Neuronal stem cell (in vitro differentiated cells): ENCODE measurements at regions not wholly inside any gene's neighbourhood (a gene's known extent, or its start where the extent isn't known, plus 50 kb on each side); places are given as distances from the start of the nearest gene placed in this dataset.

Experiments
- DNase-seq: peaks from one replicate; pipeline ENCODE4 v3.0.0-alpha.2; 2013; ENCODE audit warnings: low spot score
- H2AFZ ChIP-seq: one replicate; pipeline ENCODE4 v1.6.1; 2013; ENCODE audit warnings: mild to moderate bottlenecking, low read length, inconsistent platforms
- H2AK5ac ChIP-seq: 2 replicates; pipeline ENCODE4 v1.6.1; 2013; ENCODE audit warnings: low read depth, mild to moderate bottlenecking, inconsistent platforms, low read length, moderate library complexity, mixed read lengths
- H2BK120ac ChIP-seq: 2 replicates; pipeline ENCODE4 v1.6.1; 2013; ENCODE audit warnings: low read depth, mild to moderate bottlenecking, inconsistent platforms, low read length, moderate library complexity, mixed read lengths
- H2BK12ac ChIP-seq: one replicate; pipeline ENCODE4 v1.6.1; 2013; ENCODE audit warnings: low read length, inconsistent platforms
- H2BK15ac ChIP-seq: 2 replicates; pipeline ENCODE4 v1.6.1; 2013; ENCODE audit warnings: mild to moderate bottlenecking, low read length, inconsistent platforms, mixed read lengths
- H2BK5ac ChIP-seq: one replicate; pipeline ENCODE4 v1.6.1; 2013; ENCODE audit warnings: inconsistent platforms, mild to moderate bottlenecking, low read length, moderate library complexity
- H3K14ac ChIP-seq: one replicate; pipeline ENCODE4 v1.6.1; 2013; ENCODE audit warnings: low read length, inconsistent platforms
- H3K18ac ChIP-seq: 2 replicates; pipeline ENCODE4 v1.6.1; 2013; ENCODE audit warnings: low read length, inconsistent platforms
- H3K23ac ChIP-seq: 2 replicates; pipeline ENCODE4 v1.6.1; 2013; ENCODE audit warnings: low read depth, mild to moderate bottlenecking, mixed read lengths, low read length, inconsistent platforms; ENCODE audit not compliant: poor library complexity
- H3K27ac ChIP-seq: replicated peaks from 3 replicates; pipeline ENCODE4 v1.5.1; 2013; ENCODE audit warnings: low read length, inconsistent platforms
- H3K27me3 ChIP-seq, 3 experiments: 2 replicates each; pipeline ENCODE4 v1.6.1; 2013; ENCODE audit warnings: low read length in 3 of 3, mild to moderate bottlenecking in 2 of 3, inconsistent platforms in 1 of 3, low read depth in 1 of 3, mixed read lengths in 1 of 3, moderate library complexity in 1 of 3; ENCODE audit not compliant: control insufficient read depth in 3 of 3, insufficient read depth in 3 of 3
- H3K36me3 ChIP-seq, 2 donors: replicated peaks in 1 of 2; 2 replicates each; pipeline ENCODE4 v1.6.1; 2013; ENCODE audit warnings: low read length in 2 of 2; ENCODE audit not compliant: control insufficient read depth in 2 of 2, insufficient read depth in 2 of 2
- H3K4ac ChIP-seq: 2 replicates; pipeline ENCODE4 v1.6.1; 2013; ENCODE audit warnings: inconsistent platforms, mild to moderate bottlenecking, low read length, moderate library complexity
- H3K4me1 ChIP-seq, 2 donors: 1 replicate in 1 of 2; 2 replicates in 1 of 2; pipeline ENCODE4 v1.6.1; 2013; ENCODE audit warnings: low read length in 2 of 2, low read depth in 1 of 2; ENCODE audit not compliant: control insufficient read depth in 2 of 2, insufficient read depth in 1 of 2
- H3K4me2 ChIP-seq: one replicate; pipeline ENCODE4 v1.6.1; 2013; ENCODE audit warnings: mild to moderate bottlenecking, low read length, inconsistent platforms; ENCODE audit not compliant: insufficient read depth, poor library complexity, severe bottlenecking
- H3K4me3 ChIP-seq, 2 donors: 2 replicates each; pipeline ENCODE4 v1.5.1; 2013; ENCODE audit warnings: low read length in 2 of 2, mild to moderate bottlenecking in 2 of 2, inconsistent platforms in 1 of 2, moderate library complexity in 1 of 2
- H3K79me1 ChIP-seq: one replicate; pipeline ENCODE4 v1.6.1; 2013; ENCODE audit warnings: low read depth, mild to moderate bottlenecking, inconsistent platforms, low read length, moderate library complexity
- H3K9ac ChIP-seq: one replicate; pipeline ENCODE4 v1.6.1; 2013; ENCODE audit warnings: mild to moderate bottlenecking, low read depth, low read length, inconsistent platforms; ENCODE audit not compliant: poor library complexity
- H3K9me3 ChIP-seq, 2 donors: replicated peaks in 1 of 2; 2 replicates each; pipeline versions ENCODE3 to v1.6.1; 2013; ENCODE audit warnings: low read length in 2 of 2, mild to moderate bottlenecking in 2 of 2, inconsistent platforms in 1 of 2, low read depth in 1 of 2, mixed read lengths in 1 of 2, moderate library complexity in 1 of 2; ENCODE audit not compliant: control insufficient read depth in 2 of 2, insufficient read depth in 1 of 2
- H4K8ac ChIP-seq: one replicate; pipeline ENCODE4 v1.6.1; 2013; ENCODE audit warnings: low read depth, mild to moderate bottlenecking, inconsistent platforms, low read length, moderate library complexity
- H4K91ac ChIP-seq: one replicate; pipeline ENCODE4 v1.6.1; 2013; ENCODE audit warnings: low read length, low read depth, mild to moderate bottlenecking, inconsistent platforms; ENCODE audit not compliant: poor library complexity
- WGBS, 2 donors: extraction: QIAGEN DNeasy Blood & Tissue Kit; methylation state at CpG; one replicate each; pipeline ENCODE4 v1.1.7; 2013; ENCODE audit warnings: missing lambda C conversion rate in 2 of 2, mixed read lengths in 1 of 2; ENCODE audit not compliant: insufficient read length in 2 of 2, insufficient replicate concordance in 1 of 2; ENCODE audit errors: extremely low coverage in 2 of 2; 5-methylcytosine and 5-hydroxymethylcytosine counted together

- H2AFZ ChIP-seq: no peak overlapping the region
- H3K4ac ChIP-seq: no peak overlapping the region
- H3K4me1 ChIP-seq: peaks cover 14 to 16% of the 10 kb centered on the region in 2 donors
- no peak overlapping the region for H2BK120ac ChIP-seq
- no peak overlapping the region for H2BK15ac ChIP-seq
- H3K4me3 ChIP-seq: no peak overlapping the region
- no peak overlapping the region for H4K8ac ChIP-seq
- H3K79me1 ChIP-seq: no peaks in the 10 kb centered on the region
- WGBS, 2 donors: no CpG with 5 or more reads among the region's 6 CpGs
- no peak overlapping the region for H3K18ac ChIP-seq
- H2BK12ac ChIP-seq: no peak overlapping the region
- no peak overlapping the region for H2AK5ac ChIP-seq
- no peaks in the 10 kb centered on the region for H3K27me3 ChIP-seq
- no peak overlapping the region for H3K9ac ChIP-seq
- no peak overlapping the region for H4K91ac ChIP-seq
- H3K27ac ChIP-seq: no peak overlapping the region
- no peaks in the 10 kb centered on the region for H3K9me3 ChIP-seq
- H3K36me3 ChIP-seq: no peaks in the 10 kb centered on the region
- no peak for DNase-seq
- no peak overlapping the region for H3K23ac ChIP-seq
- H3K4me2 ChIP-seq: no peak overlapping the region
- H3K14ac ChIP-seq: no peak overlapping the region
- no peak overlapping the region for H2BK5ac ChIP-seq
Observed at GRCh38 chr11:127464325-127464724, 463.8 kb upstream of the KIRREL3 start.

DNA sequence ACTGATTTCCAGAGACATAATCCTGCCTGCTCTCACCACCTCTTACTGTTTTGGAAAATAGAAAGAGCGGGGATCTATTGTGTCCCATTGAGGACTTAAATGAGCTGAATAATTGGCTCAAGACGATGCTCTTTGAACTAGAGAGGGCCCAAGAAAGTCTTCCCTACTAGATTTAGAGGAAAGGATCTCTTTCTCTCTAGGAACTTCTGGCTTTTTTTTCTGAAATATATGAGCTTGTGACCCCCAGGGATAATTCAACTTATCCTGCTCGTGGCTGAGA, 461.4 kb upstream of the KIRREL3 start:
- peaks cover 16 to 19% of the 10 kb centered on the region in 2 donors for H3K4me1 ChIP-seq
- H2BK120ac ChIP-seq: no peak overlapping the region
- WGBS, 2 donors: no CpG with 5 or more reads among the region's 3 CpGs
- H3K18ac ChIP-seq: no peak overlapping the region
- no peak overlapping the region for H3K23ac ChIP-seq
- H3K36me3 ChIP-seq: no peaks in the 10 kb centered on the region
- no peak overlapping the region for H4K91ac ChIP-seq
- no peak overlapping the region for H2BK12ac ChIP-seq
- no peak overlapping the region for H2BK15ac ChIP-seq
- no peak overlapping the region for H3K14ac ChIP-seq
- H2AK5ac ChIP-seq: no peak overlapping the region
- DNase-seq: peak; percentile 14
- H4K8ac ChIP-seq: no peak overlapping the region
- H3K9ac ChIP-seq: no peak overlapping the region
- H3K4me3 ChIP-seq: no peak overlapping the region
- no peak overlapping the region for H3K27ac ChIP-seq
- H3K27me3 ChIP-seq: peaks cover 0 to 3% (median 0%) of the 10 kb centered on the region in 3 experiments
- no peaks in the 10 kb centered on the region for H3K79me1 ChIP-seq
- no peak overlapping the region for H3K4ac ChIP-seq
- peak overlapping the region; percentile 3 for H2AFZ ChIP-seq
- no peak overlapping the region for H3K4me2 ChIP-seq
- H3K9me3 ChIP-seq: no peaks in the 10 kb centered on the region
- no peak overlapping the region for H2BK5ac ChIP-seq

DNA sequence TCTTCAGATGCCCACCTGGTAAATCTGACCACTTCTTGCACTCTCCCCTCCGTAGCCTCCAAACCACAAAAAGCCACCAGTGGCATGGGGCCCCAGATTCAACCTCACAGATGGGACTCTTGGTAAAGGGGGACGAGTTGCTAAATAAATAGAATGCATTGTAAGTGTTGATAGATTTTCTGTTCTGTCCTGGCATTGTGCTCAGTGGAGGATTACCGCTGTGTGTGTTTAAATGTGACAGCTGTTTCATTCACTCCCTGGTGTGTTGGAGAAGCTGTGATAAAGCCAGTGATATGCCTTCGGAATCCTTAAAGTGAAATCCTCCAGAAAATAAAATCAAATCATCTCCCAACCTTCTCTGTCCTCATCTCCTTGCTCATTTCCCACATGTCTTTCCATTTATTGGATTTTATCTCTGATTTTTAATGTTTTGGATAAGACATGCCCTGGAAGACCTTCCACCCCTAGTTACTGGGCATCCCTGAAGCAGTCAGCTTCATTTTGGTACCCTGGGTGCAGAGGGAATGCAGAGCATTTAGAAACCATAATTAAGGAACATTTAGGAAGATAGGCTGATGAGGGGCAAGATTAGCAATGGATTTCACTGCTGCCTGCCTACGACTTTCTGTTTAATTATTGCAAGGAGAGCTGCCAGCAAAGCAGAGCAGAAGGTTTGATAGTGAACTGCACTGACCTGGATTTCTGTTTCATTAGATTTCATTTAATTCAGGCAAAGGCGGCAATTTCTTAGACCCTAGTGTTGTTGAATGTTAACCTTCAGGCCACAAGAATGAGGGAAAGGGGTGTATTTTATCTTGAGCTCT, 460.9 kb upstream of the KIRREL3 start:
- Histone ChIP-seq H3K9me3 (no peaks in the 10 kb centered on the region), H3K9ac (no peak overlapping the region), H3K4me3 (no peak overlapping the region), H2BK12ac (no peak overlapping the region), H3K4me2 (no peak overlapping the region), H2BK15ac (no peak overlapping the region), H3K14ac (no peak overlapping the region), H2BK120ac (no peak overlapping the region), H2AK5ac (no peak overlapping the region), H3K4ac (no peak overlapping the region), H4K91ac (no peak overlapping the region), H3K79me1 (no peaks in the 10 kb centered on the region), H3K27me3 (peaks cover 0 to 3% (median 0%) of the 10 kb centered on the region in 3 experiments), H2BK5ac (no peak overlapping the region), H4K8ac (no peak overlapping the region), H3K23ac (no peak overlapping the region), H3K27ac (no peak overlapping the region), H2AFZ (peak overlapping the region; percentile 3), H3K36me3 (no peaks in the 10 kb centered on the region), H3K4me1 (peaks cover 16 to 19% of the 10 kb centered on the region in 2 donors), H3K18ac (no peak overlapping the region)
- no peak for DNase-seq
- WGBS, 2 donors: no CpG with 5 or more reads among the region's 6 CpGs

DNA sequence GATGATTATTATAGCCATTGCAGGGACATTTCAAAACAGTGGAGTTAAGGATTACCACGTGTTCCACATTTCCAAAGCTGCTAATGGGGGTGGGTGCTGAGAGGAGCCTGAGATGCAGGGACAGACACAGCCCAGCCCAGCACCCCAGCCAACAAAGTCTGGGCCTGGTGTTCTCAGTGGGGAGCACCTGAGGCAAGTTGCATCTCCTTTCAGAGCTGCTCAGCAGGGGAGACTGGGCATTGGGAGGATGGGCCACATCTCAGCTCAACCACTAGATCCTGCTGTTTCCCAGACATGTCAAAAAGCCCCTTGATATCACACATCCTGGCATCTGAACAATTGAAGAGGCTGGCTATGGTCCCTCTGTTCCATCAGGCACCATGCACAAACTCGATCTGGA, 458.0 kb upstream of the KIRREL3 start:
- peak overlapping the region; percentile 18 for H2AFZ ChIP-seq
- H4K91ac ChIP-seq: no peak overlapping the region
- H3K18ac ChIP-seq: no peak overlapping the region
- no peak overlapping the region for H4K8ac ChIP-seq
- no CpG with 5 or more reads among the region's 2 CpGs for WGBS, 2 donors
- no peak overlapping the region for H3K14ac ChIP-seq
- H3K9me3 ChIP-seq: no peaks in the 10 kb centered on the region
- no peak overlapping the region for H2BK15ac ChIP-seq
- no peak overlapping the region for H3K4me3 ChIP-seq
- no peak overlapping the region for H3K27ac ChIP-seq
- no peak overlapping the region for H2AK5ac ChIP-seq
- no peak overlapping the region for H2BK12ac ChIP-seq
- no peaks in the 10 kb centered on the region for H3K79me1 ChIP-seq
- no peak overlapping the region for H3K23ac ChIP-seq
- H3K4me1 ChIP-seq: peaks cover 9 to 20% of the 10 kb centered on the region in 2 donors
- H3K4me2 ChIP-seq: no peak overlapping the region
- DNase-seq: no peak
- no peak overlapping the region for H3K9ac ChIP-seq
- H2BK5ac ChIP-seq: no peak overlapping the region
- peaks cover 0 to 3% (median 0%) of the 10 kb centered on the region in 3 experiments for H3K27me3 ChIP-seq
- H3K36me3 ChIP-seq: no peaks in the 10 kb centered on the region
- no peak overlapping the region for H3K4ac ChIP-seq
- H2BK120ac ChIP-seq: no peak overlapping the region
